GM12878 (cell line): ENCODE measurements at regions not wholly inside any gene's neighbourhood (a gene's known extent, or its start where the extent isn't known, plus 50 kb on each side); places are given as distances from the start of the nearest gene placed in this dataset.

ENCODE experiments used
- EED ChIP-seq: sonication (generic); IDR thresholded peaks from 2 replicates; pipeline ENCODE4 v1.6.1; 2016; ENCODE audit warnings: antibody characterized with exemption, low read depth
- EP300 ChIP-seq, 2 experiments: fragments of 150-350 bp in 1 of 2; IDR thresholded peaks; 2 replicates each; pipeline ENCODE4 v1.6.1; 2011 to 2012; ENCODE audit warnings: low read depth in 2 of 2, low read length in 2 of 2, borderline replicate concordance in 1 of 2, improper control_type of control experiment in 1 of 2, inconsistent platforms in 1 of 2; ENCODE audit not compliant: control insufficient read depth in 1 of 2
- GABPA ChIP-seq: IDR thresholded peaks from 2 replicates; pipeline ENCODE4 v1.6.1; 2014; ENCODE audit warnings: antibody characterized with exemption, low read depth, mild to moderate bottlenecking, inconsistent platforms
- MXI1 ChIP-seq: fragments of 150-350 bp; IDR thresholded peaks from 2 replicates; pipeline ENCODE4 v1.6.1; 2011; ENCODE audit warnings: low read depth, mild to moderate bottlenecking, inconsistent platforms, low read length, improper control_type of control experiment
- RAD21 ChIP-seq: IDR thresholded peaks from 2 replicates; pipeline ENCODE4 v1.6.1; 2011; ENCODE audit warnings: mild to moderate bottlenecking, low read depth, low read length, moderate library complexity; ENCODE audit not compliant: insufficient read depth
- TF ChIP-seq, protein P1 (sequence below): IDR thresholded peaks from 2 replicates; pipeline ENCODE4 v1.6.1; 2011; ENCODE audit warnings: low read depth, low read length, improper control_type of control experiment, borderline replicate concordance

DNA sequence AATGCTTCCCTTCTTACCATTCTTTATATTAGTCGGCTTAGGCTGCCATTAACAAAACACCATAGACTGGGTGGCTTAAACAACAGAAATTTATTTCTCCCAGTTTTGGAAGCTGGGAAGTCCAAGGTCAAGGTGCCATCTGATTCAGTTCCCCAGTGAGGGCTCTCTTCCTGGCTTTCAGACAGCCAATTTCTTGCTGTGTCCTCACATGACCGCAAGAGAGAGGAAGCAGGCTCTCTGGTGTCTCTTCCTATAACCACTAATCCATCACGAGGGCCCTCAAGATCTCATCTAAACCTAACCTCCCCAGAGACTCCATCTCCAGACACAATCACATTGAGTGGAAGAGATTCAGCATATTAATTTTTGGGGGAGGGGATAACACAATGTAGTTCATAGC lies 193.0 kb upstream of the SGK1 start:
- TF ChIP-seq EED (no peak), GABPA (no peak), EP300 (IDR thresholded peaks at IDR 0.05; ENCODE audit: borderline replicate concordance in 1 of 2, control insufficient read depth in 1 of 2, low read depth in 2 of 2, low read length in 2 of 2) (no peak), MXI1 (no peak), RAD21 (no peak)
- TF ChIP-seq, protein P1, sequence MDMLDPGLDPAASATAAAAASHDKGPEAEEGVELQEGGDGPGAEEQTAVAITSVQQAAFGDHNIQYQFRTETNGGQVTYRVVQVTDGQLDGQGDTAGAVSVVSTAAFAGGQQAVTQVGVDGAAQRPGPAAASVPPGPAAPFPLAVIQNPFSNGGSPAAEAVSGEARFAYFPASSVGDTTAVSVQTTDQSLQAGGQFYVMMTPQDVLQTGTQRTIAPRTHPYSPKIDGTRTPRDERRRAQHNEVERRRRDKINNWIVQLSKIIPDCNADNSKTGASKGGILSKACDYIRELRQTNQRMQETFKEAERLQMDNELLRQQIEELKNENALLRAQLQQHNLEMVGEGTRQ = no peak
